ENCODE measurements at regions not wholly inside any gene's neighbourhood (a gene's known extent, or its start where the extent isn't known, plus 50 kb on each side); places are given as distances from the start of the nearest gene placed in this dataset.

DNA sequence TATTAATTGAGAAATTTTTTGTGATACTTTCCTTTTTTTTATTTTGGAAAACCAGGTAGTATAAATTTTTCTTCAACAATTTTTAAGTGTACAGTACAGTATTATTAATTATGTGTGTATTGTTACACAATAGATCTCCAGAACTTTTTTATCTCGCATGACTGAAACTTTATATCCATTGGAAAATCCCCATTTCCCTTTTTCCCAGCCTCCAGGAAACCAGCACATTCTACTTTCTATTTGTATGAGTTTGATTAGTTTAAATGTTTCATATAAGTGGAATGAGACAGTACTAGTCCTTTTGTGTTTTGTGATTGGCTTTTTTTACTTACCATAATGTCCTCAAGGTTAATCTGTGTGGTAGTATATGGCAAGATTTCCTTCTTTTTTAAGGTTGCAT, 399.5 kb upstream of the ARGLU1 start:
- TF ChIP-seq, protein P1, sequence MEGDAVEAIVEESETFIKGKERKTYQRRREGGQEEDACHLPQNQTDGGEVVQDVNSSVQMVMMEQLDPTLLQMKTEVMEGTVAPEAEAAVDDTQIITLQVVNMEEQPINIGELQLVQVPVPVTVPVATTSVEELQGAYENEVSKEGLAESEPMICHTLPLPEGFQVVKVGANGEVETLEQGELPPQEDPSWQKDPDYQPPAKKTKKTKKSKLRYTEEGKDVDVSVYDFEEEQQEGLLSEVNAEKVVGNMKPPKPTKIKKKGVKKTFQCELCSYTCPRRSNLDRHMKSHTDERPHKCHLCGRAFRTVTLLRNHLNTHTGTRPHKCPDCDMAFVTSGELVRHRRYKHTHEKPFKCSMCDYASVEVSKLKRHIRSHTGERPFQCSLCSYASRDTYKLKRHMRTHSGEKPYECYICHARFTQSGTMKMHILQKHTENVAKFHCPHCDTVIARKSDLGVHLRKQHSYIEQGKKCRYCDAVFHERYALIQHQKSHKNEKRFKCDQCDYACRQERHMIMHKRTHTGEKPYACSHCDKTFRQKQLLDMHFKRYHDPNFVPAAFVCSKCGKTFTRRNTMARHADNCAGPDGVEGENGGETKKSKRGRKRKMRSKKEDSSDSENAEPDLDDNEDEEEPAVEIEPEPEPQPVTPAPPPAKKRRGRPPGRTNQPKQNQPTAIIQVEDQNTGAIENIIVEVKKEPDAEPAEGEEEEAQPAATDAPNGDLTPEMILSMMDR (IDR thresholded peaks at IDR 0.05) = no peak
- no peak for TF ChIP-seq FOXJ3 (CRISPR knock-in tag; IDR thresholded peaks at IDR 0.05; ENCODE audit: borderline replicate concordance)
- no peak for TF ChIP-seq ATF1 (CRISPR knock-in tag; IDR thresholded peaks at IDR 0.05)
